AG04449 (cell line): ENCODE measurements at regions not wholly inside any gene's neighbourhood (a gene's known extent, or its start where the extent isn't known, plus 50 kb on each side); places are given as distances from the start of the nearest gene placed in this dataset.
"Not testable (repeated sequence)": the region's sequence is repeated elsewhere in the genome, so short reads cannot be mapped to it uniquely, and the experiment has no call there.

Source experiments
- CTCF ChIA-PET: fragments of 350-600 bp; formaldehyde crosslinking; extraction: SDS; loops from one replicate; lab custom pipeline; 2021; ENCODE audit warnings: antibody characterized with exemption; lab: Yijun Ruan, JAX
- POLR2A ChIA-PET: fragments of 400-600, 350-600 bp; formaldehyde crosslinking; extraction: SDS; loops from one replicate; lab custom pipeline; 2020; ENCODE audit warnings: antibody characterized with exemption, inconsistent platforms; lab: Yijun Ruan, JAX
- DNase-seq: peaks from one replicate; pipeline ENCODE4 v3.0.0-alpha.2; 2010; ENCODE audit warnings: low read depth, low spot score
- H3K4me3 ChIP-seq: 2 replicates; pipeline ENCODE4 v1.5.1; 2011; ENCODE audit warnings: low read depth, mild to moderate bottlenecking, control low read depth, low read length
- TF ChIP-seq, protein P1 (sequence below): IDR thresholded peaks from one replicate; pipeline ENCODE4 v1.5.1; 2011; ENCODE audit warnings: mild to moderate bottlenecking, moderate library complexity, low read length, control low read depth, inconsistent platforms; ENCODE audit not compliant: insufficient read depth; ENCODE audit errors: missing control alignments

DNA sequence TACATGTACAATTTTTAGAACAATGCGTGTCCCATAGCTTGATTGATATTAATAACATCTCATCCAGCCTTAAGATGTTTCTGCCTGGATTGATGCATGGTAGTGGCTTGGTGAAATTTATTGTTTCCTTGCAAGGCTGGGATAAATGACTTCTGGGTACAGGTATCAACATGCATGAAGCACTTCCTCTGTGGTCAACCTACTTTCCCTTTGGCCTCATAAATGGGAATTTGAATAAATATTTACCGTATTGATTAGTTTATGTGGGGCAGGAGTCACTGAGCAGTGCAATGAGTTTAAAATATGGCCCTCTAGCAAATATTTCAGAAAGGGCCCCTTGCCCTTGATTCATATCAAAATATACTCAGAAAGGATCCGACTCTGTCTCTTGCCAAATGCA lies 83.9 kb upstream of the KCNE2 start:
- H3K4me3 ChIP-seq, result no peak overlapping the region
- ChIA-PET POLR2A (no interaction called here), CTCF (no interaction called here)
- TF ChIP-seq, protein P1, sequence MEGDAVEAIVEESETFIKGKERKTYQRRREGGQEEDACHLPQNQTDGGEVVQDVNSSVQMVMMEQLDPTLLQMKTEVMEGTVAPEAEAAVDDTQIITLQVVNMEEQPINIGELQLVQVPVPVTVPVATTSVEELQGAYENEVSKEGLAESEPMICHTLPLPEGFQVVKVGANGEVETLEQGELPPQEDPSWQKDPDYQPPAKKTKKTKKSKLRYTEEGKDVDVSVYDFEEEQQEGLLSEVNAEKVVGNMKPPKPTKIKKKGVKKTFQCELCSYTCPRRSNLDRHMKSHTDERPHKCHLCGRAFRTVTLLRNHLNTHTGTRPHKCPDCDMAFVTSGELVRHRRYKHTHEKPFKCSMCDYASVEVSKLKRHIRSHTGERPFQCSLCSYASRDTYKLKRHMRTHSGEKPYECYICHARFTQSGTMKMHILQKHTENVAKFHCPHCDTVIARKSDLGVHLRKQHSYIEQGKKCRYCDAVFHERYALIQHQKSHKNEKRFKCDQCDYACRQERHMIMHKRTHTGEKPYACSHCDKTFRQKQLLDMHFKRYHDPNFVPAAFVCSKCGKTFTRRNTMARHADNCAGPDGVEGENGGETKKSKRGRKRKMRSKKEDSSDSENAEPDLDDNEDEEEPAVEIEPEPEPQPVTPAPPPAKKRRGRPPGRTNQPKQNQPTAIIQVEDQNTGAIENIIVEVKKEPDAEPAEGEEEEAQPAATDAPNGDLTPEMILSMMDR, result no peak
- DNase-seq, result no peak

DNA sequence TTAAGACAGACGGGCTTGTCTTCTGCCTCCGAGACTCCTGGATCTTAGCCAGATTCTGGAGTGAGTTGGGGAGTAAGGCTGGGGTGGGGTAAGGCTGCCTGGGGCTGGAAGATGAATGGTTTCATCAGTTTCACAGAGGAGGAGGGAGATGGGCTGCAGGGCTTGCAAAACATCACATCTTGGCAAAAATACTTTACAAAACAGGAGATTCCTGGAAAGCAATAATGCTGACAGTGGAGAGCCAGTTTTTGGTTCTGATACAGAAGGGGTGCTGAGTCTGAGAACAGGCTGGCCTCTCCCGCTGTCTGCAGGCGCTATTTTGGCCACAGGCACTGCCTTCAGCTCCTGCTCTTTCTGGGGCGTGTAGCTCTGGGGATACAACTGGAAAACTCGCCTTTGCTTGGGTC lies 83.4 kb upstream of the KCNE2 start:
- ChIA-PET CTCF (interaction anchor here (1.0 kb wide), 1 partner anchor 79 kb away, joined by 3 read pairs; no protein-coding TSS in a partner anchor), POLR2A (no interaction called here)
- H3K4me3 ChIP-seq, result no peak overlapping the region
- TF ChIP-seq, protein P1, result no peak
- DNase-seq, result no peak

DNA sequence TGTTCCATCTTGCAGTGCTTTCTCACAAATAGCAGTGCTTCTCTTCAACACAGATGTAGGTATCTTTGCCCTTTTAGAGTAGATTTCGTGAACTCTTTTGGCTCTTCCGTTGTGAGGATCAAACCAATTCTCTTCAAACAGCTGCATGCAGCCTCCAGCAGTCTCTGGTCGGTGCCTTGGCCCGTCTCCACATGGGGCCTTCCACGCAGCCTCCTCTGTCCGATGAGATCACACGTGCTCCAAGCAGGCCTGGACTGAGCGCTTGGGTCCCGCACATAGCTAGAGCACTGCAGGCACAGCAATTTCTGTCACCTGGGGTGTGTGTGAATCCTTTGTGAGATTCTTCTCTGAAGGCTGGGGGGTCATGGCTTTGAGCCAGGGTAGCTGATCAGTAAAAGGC lies 82.8 kb upstream of the KCNE2 start:
- H3K4me3 ChIP-seq, result no peak overlapping the region
- ChIA-PET POLR2A (no interaction called here), CTCF (interaction anchor here (1.0 kb wide), 1 partner anchor 79 kb away, joined by 3 read pairs; no protein-coding TSS in a partner anchor)
- DNase-seq, result no peak
- TF ChIP-seq, protein P1, result no peak

DNA sequence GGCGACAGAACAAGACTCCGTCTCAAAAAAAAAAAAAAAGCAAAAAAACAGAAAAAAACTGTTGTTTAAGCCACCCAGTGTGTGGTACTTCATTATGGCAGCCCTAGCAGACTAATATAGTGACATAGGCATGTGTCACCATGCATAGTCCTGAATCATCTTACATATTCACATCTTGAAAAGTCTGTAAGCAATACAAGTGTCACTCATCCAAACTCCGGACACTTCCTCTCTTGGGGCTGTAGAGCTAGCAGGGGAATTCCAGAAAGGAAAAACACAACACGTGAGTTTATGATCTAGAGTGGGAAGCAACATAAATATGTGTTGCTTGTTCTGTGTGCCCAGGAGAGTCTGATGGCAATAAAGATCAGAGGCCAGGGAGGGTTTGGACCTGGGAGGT lies 81.6 kb upstream of the KCNE2 start:
- TF ChIP-seq, protein P1, result no peak
- ChIA-PET POLR2A (no interaction called here), CTCF (interaction anchor here (1.8 kb wide), 1 partner anchor 85 kb away, joined by 6 read pairs; no protein-coding TSS in a partner anchor)
- no peak for DNase-seq
- H3K4me3 ChIP-seq, result no peak overlapping the region

DNA sequence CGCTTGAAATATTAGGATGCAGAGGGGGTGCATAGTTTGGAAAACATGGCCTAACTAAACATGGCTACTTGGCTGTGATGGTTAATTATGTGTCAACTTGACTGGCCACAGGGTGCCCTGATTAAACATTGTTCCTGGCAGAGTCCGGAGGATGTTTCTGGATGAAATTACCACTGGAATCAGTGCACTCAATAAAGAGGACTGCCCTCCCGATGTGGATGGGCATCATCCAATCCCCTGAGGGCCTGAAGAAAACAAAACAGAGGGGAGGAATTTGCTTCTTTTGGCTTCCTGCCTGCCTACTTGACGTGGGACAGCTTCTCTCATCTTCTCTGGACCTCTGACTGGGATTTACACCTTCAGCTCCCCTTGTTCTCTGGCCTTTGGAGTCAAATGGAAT lies 79.1 kb upstream of the KCNE2 start:
- DNase-seq, result no peak
- no peak overlapping the region for H3K4me3 ChIP-seq
- POLR2A ChIA-PET, result no interaction called here
- CTCF ChIA-PET, result no interaction called here
- TF ChIP-seq, protein P1, result no peak

DNA sequence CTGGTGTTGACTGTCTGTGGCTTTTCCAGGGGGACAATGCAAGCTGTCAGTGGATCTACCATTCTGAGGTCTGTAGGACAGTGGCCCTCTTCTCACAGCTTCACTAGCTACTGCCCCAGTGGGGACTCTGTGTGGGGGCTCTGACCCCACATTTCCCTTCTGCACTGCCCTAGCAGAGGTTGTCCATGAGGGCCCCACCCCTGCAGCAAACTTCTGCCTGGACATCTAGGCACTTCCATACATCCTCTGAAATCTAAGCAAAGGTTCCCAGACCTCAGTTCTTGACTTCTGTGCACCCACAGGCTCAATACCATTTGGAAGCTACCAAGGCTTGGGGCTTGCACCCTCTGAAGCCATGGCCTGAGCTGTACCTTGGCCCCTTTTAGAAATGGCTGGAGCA lies 75.8 kb upstream of the KCNE2 start:
- POLR2A ChIA-PET, DNase-seq, CTCF ChIA-PET, H3K4me3 ChIP-seq: not testable (repeated sequence)

DNA sequence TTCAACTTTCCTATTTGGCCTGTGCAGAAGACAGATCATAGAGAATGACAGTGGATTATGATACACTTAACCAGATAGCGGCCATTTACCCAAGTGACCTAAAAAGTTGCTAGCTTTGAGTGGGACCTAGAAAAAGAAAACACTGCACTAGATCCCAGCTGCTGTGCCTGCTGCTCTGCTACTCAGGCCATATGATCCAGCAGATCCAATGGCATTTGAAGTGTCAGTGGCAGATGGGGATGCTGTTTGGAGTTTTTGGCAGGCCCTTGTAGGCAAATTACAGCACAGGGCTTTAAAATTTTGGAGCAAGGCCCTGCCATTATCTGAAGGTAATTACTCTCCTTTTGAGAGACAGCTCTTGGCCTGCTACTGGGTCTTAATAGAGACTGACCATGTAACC lies 74.0 kb upstream of the KCNE2 start:
- ChIA-PET CTCF (interaction anchor here (1.5 kb wide), 1 partner anchor 366 kb away, joined by 3 read pairs; no protein-coding TSS in a partner anchor), POLR2A (no interaction called here)
- TF ChIP-seq, protein P1, result no peak
- no peak overlapping the region for H3K4me3 ChIP-seq
- no peak for DNase-seq
